Glutamatergic neuron (in vitro differentiated cells): ENCODE measurements at regions not wholly inside any gene's neighbourhood (a gene's known extent, or its start where the extent isn't known, plus 50 kb on each side); places are given as distances from the start of the nearest gene placed in this dataset.

Experiments used
- DNase-seq: peaks from one replicate; pipeline ENCODE4 v3.0.0; 2022
- H3K27ac Mint-ChIP-seq: one replicate; pipeline ENCODE4 v1.8.0; 2020; ENCODE audit warnings: mild to moderate bottlenecking, mixed read lengths, inconsistent platforms; ENCODE audit not compliant: unreplicated experiment
- H3K27me3 Mint-ChIP-seq: one replicate; pipeline ENCODE4 v1.8.0; 2020; ENCODE audit warnings: mild to moderate bottlenecking, moderate library complexity, mixed read lengths, inconsistent platforms; ENCODE audit not compliant: unreplicated experiment
- H3K36me3 Mint-ChIP-seq: one replicate; pipeline ENCODE4 v1.8.0; 2020; ENCODE audit warnings: mild to moderate bottlenecking, mixed read lengths, inconsistent platforms; ENCODE audit not compliant: unreplicated experiment
- H3K4me1 Mint-ChIP-seq: one replicate; pipeline ENCODE4 v1.8.0; 2020; ENCODE audit warnings: mild to moderate bottlenecking, low read depth, mixed read lengths, inconsistent platforms; ENCODE audit not compliant: unreplicated experiment
- H3K4me3 Mint-ChIP-seq: one replicate; pipeline ENCODE4 v1.8.0; 2020; ENCODE audit warnings: mild to moderate bottlenecking, mixed read lengths, inconsistent platforms; ENCODE audit not compliant: unreplicated experiment
- H3K9me3 Mint-ChIP-seq: one replicate; pipeline ENCODE4 v1.8.0; 2020; ENCODE audit warnings: mild to moderate bottlenecking, moderate library complexity, mixed read lengths, inconsistent platforms; ENCODE audit not compliant: unreplicated experiment
- TF ChIP-seq, protein P1 (sequence below): fragments of 200-600 bp; sonication (generic); IDR thresholded peaks from one replicate; pipeline ENCODE4 v1.5.0; 2021; ENCODE audit not compliant: partially characterized antibody, unreplicated experiment

DNA sequence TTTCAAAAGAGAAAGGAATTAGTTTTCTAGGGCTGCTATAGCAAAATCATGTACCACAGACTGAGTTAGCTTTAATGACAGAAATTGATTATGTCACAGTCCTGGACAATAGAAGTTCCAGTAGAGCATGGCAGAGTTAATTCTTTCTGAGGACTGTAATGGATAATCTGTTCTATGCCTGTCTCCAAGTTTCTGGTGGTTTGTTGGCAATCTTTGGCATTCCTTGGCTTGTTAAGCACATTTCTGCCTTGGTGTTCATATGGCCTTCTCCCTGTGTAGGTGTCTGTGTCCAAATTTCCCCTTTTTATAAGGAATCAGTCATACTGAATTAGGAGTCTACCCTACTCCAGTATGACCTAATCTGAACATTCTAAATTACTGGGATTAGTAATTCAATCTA lies 336.1 kb upstream of the PABPC4L start:
- Mint-ChIP-seq H3K27me3 (no peaks in the 10 kb centered on the region), H3K4me3 (no peak overlapping the region), H3K4me1 (no peaks in the 10 kb centered on the region), H3K9me3 (no peaks in the 10 kb centered on the region), H3K36me3 (no peaks in the 10 kb centered on the region), H3K27ac (no peak overlapping the region)
- TF ChIP-seq, protein P1, sequence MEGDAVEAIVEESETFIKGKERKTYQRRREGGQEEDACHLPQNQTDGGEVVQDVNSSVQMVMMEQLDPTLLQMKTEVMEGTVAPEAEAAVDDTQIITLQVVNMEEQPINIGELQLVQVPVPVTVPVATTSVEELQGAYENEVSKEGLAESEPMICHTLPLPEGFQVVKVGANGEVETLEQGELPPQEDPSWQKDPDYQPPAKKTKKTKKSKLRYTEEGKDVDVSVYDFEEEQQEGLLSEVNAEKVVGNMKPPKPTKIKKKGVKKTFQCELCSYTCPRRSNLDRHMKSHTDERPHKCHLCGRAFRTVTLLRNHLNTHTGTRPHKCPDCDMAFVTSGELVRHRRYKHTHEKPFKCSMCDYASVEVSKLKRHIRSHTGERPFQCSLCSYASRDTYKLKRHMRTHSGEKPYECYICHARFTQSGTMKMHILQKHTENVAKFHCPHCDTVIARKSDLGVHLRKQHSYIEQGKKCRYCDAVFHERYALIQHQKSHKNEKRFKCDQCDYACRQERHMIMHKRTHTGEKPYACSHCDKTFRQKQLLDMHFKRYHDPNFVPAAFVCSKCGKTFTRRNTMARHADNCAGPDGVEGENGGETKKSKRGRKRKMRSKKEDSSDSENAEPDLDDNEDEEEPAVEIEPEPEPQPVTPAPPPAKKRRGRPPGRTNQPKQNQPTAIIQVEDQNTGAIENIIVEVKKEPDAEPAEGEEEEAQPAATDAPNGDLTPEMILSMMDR: no peak
- DNase-seq: no peak

DNA sequence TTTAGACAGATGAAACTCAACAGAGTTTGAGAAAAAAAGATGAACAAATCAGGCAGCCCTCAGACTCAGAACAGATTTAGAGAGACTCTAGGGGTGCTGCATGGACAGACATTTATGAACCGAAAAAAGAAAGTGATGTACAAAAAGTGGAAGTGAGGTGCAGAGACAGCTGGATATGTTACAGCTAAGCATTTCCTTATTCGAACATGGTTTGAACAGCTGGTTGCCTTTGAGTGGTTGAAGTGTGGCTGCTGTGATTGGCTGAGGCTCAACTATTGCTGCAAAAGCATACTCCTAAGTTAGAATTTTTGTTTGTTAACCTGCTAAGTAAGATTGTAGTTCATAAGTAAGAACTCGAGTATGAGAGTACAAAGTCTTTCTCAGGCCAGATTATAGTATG lies 331.5 kb upstream of the PABPC4L start:
- Mint-ChIP-seq H3K27me3 (no peaks in the 10 kb centered on the region), H3K9me3 (no peaks in the 10 kb centered on the region), H3K4me1 (no peaks in the 10 kb centered on the region), H3K36me3 (no peaks in the 10 kb centered on the region), H3K4me3 (no peak overlapping the region), H3K27ac (no peak overlapping the region)
- TF ChIP-seq, protein P1: no peak
- no peak for DNase-seq

DNA sequence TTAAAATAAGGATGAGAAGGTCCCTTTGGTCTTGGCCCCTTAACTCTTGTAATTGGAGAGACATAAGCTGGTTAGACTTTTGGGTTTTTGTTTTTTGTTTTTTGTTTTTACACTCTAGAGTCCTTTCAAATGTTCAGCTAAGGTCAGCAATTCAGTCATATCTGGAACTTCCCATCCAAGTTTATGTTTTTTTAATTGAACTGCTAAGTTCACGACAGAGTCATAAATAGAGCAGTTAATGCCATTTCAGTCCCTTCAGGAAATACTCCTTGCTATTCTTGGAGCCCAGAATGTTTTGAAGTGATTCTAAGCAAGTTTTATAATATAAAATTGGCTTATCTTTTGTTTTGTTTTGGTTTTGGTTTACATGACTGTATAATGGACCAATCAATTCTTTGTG lies 329.4 kb upstream of the PABPC4L start:
- Mint-ChIP-seq H3K4me1 (no peaks in the 10 kb centered on the region), H3K4me3 (no peak overlapping the region), H3K27me3 (no peaks in the 10 kb centered on the region), H3K27ac (no peak overlapping the region), H3K36me3 (no peaks in the 10 kb centered on the region), H3K9me3 (no peaks in the 10 kb centered on the region)
- TF ChIP-seq, protein P1: no peak
- no peak for DNase-seq

DNA sequence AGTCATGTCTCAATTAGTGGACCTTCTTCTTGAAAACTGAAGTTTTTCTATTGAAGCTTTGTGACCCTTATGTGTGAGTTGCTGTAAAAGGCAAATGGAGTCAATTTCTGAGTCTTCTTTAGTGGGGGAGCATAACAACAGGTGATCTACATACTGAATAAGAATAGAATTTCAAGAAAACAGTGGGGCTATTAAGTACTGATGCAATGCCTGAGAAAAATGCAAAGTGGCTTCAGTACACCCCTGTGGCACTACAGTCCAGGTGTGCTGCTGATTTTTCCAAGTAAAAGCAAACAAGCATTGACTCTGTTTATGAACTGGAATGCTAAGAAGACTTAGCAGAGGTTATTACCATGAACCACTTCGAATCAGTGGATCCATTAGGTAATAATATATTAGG lies 328.0 kb upstream of the PABPC4L start:
- no peaks in the 10 kb centered on the region for H3K4me1 Mint-ChIP-seq
- no peak overlapping the region for H3K4me3 Mint-ChIP-seq
- no peaks in the 10 kb centered on the region for H3K9me3 Mint-ChIP-seq
- DNase-seq: no peak
- TF ChIP-seq, protein P1: no peak
- H3K36me3 Mint-ChIP-seq: no peaks in the 10 kb centered on the region
- H3K27ac Mint-ChIP-seq: no peak overlapping the region
- no peaks in the 10 kb centered on the region for H3K27me3 Mint-ChIP-seq

DNA sequence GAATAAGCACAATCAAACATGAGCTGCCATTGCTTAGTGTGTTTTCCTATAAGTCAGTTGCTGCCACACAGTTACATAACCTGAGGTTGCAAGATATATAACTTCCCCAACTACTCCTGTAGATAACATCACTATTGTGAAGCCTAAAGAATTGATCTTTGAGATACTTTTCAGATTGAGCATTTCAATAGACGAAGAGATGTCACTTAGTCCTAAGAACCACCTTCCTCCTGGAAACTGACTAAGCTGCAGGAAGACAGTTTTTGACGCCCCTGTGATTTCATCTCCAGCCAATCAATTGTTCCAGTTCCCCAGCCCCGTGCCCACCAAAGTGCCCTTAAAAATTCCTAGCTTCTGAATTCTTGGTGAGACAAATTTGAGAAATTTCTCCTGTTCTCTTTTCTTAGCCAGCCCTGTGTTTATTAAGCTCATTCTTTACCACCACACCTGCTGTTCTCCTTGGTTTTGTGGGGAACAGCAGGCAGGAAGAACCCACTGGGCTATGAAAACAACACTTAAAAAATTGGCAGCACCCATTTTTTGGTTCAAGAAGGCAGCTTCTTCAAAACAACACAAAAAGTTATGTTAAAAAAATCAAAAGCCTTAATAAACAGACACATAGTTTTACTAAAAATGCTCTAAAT lies 317.1 kb upstream of the PABPC4L start:
- no peak for DNase-seq
- no peaks in the 10 kb centered on the region for H3K36me3 Mint-ChIP-seq
- H3K9me3 Mint-ChIP-seq: no peaks in the 10 kb centered on the region
- H3K4me3 Mint-ChIP-seq: no peak overlapping the region
- peaks cover 10% of the 10 kb centered on the region for H3K4me1 Mint-ChIP-seq
- TF ChIP-seq, protein P1: no peak
- no peak overlapping the region for H3K27ac Mint-ChIP-seq
- no peaks in the 10 kb centered on the region for H3K27me3 Mint-ChIP-seq
